NK-92 treated with Interleukin-12 subunit alpha and Interleukin-12 subunit beta, amount 100 ng/mL, for 24 hours (cell line): ENCODE measurements at regions not wholly inside any gene's neighbourhood (a gene's known extent, or its start where the extent isn't known, plus 50 kb on each side); places are given as distances from the start of the nearest gene placed in this dataset.

Experiments
- DNase-seq: peaks from one replicate; lab custom pipeline; 2025; lab: John Stamatoyannopoulos, UW

- no peak for DNase-seq
Observed at GRCh38 chr14:101215927-101216326, 312.4 kb upstream of the RTL1 start.

GRCh38 chr14:101216366-101217079, 313.0 kb upstream of the RTL1 start:
- DNase-seq: no peak

DNA sequence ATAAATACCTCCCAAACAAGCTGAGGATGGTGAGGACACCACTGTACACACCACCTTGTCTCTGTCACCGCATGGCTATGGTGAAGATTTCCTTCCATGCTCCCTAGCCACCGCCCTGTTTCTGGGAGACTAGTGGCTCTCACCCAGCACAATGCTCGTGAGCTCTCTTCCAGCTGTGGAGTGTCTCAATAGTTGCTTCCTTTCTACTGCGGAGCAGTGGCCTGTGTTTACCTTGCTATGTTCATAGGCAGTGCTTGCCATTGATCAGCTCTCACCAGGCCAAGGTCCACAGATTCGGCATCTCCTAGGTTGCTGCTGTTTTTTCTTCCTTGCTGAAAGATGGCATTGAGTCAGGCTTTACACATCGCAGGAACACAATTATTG, 313.6 kb upstream of the RTL1 start:
- no peak for DNase-seq

DNA sequence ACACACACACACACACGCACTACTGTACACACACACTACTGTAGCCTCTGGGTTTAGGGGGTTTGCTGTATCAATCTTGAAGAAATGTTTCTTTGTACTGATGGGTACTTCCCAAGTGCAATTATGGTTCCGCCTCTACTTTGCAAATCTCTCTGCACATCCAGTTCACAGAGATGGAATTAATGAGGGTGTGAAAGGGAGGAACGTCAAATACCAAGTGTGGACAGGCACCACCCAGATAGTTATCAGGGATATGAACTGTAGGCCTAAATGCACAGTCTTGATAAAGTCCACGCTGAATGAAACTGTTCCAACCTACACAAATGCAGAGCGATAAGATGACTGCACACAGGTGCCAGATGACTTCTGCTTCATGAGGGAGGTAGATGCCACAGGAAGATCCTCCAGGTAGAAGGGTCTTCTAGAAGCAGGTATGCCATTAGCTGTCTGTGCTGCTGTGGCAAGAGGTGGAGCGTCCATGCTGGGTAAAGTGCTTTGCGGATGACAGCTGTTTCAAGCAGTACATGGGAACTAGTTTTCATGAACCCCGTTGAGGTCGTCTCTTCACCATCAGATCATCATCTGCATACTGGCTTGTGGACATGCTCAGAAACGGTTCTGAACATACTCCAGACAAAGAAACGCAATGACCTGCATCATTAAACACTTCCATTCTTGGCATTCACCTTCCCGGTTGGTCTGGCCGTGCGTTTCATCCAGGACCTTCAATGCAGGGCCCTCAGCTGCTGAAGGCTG, 314.3 kb upstream of the RTL1 start:
- no peak for DNase-seq

DNA sequence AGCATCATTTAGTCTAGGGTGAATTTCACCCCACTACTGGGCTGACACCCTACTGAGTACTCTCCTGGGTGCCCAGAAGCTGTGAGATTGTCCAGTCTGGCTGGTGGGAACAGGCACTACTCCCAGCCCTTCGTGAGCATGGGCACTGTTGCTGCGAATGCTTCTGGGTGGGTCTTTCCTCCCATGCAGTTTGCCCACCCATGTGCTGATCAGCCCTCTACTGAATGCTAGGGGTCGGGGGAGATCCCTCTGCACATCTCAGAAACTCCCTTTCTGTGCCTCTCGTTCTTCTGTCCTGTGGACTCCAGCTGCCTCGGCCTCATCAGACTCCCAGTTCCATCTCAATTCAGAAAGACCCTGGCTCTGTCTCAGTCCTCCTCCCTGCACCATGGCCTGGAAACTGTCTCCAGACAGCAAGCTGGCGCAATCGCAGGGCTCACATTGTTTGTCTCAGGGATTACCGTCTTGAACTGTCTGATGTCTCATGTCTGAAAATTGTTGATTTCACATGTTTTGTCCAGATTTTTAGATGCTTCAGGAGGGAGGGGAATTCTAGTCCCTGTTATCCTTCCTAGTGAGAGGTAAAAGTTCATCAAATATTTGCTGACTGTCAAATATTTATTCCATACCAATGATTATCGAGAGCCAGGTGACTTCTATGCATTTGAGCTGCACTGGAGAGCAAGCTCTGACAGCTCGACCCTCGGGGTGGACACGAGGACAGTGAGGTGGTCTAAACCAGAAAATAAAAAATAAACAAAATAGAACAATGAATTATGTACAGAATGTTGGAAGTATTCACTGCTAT, 316.6 kb upstream of the RTL1 start:
- no peak for DNase-seq

DNA sequence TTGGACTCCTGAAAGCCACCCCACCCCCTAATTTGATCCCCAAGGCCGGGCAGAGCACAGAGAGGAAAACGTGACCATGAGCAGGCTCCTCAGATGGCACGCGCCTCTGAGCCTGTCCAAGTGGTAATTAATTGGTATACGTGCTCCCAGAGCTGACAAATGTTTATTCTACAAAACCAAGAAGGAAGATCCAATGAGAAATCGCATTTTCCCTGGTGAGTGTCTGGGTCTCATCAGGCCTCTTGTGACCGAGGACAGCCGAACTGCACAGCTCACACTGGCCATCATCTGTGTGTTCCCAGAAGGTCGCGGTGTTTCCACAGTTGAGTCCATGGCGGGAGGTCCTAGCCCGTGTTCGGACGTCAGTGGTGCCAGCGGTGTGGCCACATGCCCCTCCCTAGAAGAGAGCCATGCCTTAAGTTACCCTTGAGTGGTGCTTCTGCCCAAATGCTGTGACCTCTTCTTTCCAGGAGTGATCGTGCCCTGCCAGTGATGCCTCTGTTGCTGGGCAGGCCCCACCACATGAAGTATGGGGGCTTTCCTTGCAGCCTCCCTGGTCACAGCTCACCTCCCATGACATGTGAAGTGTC, 317.5 kb upstream of the RTL1 start:
- no peak for DNase-seq

GRCh38 chr14:101221549-101222160, 318.1 kb upstream of the RTL1 start:
- no peak for DNase-seq

DNA sequence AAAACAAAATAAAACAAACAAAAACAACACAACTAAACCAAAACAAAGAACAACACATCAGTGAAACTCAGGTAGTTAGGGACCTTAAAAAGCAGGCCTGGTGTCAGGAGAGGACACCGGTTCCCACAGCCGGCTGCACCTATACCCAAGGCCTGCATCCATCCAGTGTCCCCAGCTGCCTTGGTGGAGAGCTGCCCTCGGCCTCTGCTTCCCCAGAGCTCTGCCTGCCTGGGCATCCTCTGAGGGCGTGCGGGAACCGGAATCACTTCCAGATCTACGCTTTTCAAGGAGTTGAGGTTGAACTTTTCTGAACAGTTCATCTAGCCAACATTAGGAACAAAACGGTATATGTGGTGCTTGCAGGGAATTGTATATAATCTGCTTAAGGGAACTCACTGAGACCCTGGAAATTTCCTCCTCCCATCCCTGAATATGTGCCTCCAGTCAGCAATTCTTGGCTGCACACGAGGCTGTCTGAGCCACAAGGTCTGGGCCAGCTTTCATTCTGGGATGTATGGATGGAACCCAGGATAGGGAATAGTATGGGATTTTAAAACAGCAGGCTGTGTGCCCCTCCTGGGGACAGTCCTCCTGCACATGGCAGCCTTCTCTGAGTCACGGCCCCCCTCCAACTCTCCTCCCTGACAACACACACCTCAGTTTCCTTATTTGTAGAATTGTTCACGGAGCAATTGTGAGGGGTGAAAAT, 319.0 kb upstream of the RTL1 start:
- no peak for DNase-seq

GRCh38 chr14:101223127-101223526, 319.6 kb upstream of the RTL1 start:
- DNase-seq: no peak

DNA sequence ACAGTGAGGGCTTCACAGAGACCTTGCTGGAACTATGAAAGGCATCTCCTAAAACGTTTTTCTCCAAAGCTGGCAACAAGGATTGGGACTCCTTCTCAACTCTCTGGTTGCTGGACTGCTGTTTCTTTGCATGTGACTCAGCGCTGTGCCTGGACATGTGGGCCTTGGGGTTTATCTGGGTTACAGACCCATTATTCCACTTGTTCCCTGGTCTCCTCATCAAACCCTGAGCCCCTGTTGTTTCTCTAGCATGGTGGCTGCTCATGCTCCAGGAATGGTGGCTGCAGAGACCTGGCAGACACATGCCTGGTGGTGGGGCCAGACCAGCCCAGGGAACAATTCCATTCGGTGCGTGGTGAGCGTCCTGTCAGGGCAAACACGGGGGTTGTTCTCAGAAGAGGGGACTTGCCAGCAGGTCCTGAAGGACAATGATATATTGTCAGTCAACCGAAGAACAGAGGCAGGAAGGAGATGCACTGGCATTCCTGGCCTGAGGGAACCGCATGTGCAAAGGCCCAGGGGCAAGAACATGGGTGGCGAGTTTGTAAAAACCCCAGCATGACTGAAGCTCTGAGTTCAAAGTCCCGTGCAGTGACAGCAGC, 320.1 kb upstream of the RTL1 start:
- DNase-seq: no peak

DNA sequence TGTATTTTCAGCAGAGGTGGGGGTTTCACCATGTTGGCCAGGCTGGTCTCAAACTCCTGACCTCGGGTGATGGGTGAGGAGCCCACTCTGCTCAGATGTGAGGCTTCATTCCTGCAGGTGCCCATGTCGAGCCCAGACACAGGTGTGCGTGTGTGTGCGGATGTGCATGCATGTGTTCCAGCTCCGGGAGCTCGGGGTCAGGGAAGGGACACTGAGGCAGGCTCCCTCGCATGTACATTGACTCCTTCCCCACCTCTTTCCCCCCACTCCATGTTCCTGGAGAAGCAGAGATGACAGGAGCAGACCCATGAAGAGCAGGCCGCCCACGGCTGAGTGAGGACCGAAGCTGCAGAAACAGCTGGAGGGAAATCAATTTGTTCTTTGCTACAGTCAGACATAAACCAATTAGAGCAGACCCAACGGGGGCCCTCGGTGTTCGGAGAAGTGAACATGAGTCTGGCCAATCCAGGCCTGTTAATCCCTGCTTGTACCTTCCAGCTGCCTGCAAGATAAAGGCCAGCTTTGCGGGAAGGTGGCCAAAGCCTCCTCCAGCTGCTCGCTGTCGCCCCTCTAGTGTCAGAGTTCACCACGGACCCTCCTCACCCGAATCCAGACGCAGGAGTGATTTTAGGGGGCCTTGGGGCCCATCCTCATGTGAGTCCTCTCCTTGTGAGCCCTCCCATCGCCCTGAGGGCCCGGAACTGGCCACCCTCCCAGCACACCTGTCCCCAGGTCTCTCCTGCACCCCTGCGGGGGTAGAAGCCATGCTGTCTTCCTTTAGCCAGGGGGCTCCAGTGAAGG, 321.0 kb upstream of the RTL1 start:
- DNase-seq: no peak

GRCh38 chr14:101225157-101226152, 321.9 kb upstream of the RTL1 start:
- DNase-seq: no peak

DNA sequence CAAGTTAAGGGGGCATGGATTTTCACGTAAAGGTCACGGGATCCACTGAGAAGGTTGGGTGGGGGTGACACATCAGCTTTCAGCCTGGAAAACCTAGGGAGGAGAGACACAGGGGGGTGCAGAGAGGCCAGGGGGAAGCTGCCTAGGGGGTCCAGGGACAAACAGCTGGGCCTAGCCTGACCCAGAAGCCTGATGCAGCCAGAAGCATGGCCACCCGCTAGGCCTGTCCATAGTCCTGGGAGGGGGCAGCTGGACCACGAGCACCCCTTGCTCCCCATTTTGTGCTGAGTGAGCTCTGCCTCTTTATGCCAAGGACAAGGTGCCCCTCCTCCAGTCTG, 322.7 kb upstream of the RTL1 start:
- no peak for DNase-seq

DNA sequence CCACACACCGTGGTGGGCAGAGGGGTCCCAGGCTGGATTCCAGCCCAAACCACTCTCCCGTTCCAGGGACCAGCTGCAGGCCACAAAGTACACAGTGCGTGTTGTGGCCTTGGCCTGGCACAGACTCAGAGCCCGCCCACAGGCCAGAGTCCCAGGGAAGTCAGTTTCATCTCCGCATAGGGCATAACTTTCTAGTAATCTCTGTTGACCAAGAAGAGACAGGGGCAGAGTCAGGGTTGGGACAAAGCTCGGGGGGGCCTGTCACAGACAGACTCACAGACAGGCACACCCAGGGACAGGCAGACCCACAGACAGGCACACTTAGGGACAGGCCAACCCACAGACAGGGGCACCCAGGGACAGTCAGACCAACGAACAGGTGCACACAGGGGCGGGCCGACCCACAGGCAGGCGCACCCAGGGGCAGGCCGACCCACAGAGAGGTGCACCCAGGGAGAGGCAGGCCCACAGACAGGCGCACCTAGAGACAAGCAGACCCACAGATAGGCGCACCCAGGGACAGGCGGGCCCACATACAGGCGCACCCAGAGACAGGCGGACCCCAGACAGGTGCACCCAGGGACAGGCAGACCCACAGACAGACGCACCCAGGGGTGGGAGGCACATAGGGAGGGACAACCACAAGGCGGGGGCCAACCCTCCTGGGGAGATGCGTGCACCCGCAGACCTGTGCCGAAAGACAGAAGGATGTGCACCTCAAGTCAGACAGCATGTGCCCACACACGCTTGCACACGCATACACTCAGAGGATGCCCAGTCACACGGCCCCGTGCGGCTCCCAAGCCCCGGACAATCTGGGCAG, 323.3 kb upstream of the RTL1 start:
- no peak for DNase-seq

DNA sequence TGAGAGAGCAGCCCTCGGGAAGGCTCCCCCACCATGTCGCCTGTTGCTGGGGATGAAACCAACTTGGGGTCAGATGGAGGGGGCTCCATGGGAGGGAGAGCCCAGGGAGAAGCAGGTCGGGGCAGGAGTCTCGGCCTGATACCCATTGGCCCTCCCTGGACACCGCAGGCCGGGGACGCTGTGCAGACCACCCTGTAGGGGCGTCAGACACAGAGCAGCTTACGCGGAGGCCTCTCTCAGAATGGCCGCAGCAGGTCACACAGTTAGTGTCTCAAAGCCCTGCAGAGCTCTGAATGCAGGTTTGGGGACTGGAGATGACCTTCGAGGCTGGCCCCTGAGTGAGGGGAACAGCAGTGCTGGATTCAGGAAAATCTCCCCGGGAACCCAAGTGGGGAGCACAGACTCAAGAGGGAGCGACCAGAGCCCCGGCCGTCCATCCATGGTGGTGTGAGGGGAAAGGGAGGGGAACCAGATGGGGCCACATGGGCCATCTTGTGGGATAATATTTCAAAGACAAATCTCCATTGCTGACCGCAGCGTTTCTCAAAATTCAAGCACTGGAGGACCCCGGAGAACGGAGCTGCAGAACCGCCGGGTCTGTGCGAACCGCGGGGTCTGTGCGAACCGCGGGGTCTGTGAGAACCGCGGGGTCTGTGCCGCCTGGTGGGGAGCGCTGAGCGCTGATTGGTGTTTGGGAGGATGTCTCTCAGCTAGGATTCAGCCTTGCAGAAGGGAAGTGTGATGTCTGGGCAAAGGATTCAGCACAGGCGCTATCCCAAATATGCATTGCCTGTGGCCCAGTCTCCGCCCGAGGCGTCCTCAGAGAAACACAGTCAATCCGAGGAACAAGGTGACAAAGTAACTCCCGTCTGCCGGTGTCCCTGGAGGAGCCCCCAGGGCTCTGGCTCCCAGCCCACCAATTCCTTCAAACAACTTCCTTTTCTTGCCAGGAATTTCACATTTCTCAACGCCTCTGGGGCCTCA, 324.4 kb upstream of the RTL1 start:
- no peak for DNase-seq

GRCh38 chr14:101228949-101229541, 325.5 kb upstream of the RTL1 start:
- no peak for DNase-seq

DNA sequence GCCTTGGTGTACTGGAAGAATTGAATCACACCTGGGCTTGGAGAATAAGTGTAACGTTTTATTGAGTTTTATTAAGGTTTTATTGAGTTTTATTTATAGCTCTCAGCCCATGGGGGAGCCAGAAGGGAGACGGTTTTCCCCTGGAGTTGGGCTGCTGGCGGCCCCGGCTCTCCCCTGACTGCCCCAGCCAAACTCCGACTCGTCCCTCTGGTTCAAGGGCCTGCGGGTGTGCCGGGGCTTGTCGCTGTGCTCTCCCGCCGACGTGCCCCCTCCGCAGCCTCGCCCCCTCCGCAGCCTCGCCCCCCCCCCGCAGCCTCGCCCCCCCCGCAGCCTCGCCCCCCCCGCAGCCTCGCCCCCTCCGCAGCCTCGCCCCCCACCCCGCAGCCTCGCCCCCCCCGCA, 326.1 kb upstream of the RTL1 start:
- no peak for DNase-seq
